ENCODE measurements at regions not wholly inside any gene's neighbourhood (a gene's known extent, or its start where the extent isn't known, plus 50 kb on each side); places are given as distances from the start of the nearest gene placed in this dataset.

DNA sequence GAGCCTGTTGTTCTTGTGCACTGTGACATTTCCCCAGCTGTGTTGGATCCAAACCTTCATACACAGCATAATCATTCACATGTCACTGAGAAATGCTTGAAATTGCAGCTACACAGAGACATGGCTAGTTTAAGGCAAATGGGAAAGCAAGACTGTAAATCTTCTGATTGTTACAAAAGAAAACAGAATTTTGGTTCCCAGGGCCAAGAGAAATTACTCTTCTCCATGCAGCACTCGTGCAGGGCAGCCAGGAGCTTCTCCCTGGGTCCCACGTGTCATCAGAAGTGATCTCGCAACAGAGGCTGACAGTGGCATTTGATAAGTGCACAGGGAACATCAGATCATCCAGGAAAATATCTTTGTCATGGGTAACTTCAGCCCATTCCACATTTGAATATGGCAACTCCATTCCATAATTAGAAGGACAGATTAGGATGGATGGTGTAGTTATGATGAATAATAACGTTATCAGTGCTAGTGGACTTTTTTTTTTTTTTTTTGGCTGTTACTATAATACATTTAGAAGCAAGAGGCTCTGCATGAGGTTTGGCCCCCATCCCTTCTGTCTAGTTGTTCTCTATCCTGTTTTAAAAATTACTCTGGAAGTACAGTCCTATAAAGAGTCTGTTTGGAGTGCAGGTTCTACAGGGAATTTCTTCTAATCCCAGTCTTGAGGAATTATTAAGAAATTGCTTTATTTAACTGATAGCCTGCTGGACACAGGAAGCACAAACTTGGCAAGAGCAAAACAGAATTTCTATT, 571.0 kb upstream of the NOX3 start:
- H3K27ac ChIP-seq (ENCODE audit: low read length) = no peak overlapping the region
- no peak overlapping the region for H3K9ac ChIP-seq (ENCODE audit: low read length)
- H2AFZ ChIP-seq (ENCODE audit: low read depth, low read length) = no peak overlapping the region
- no peaks in the 10 kb centered on the region for H3K9me2 ChIP-seq (ENCODE audit: insufficient read depth, low read length)
- no peaks in the 10 kb centered on the region for H4K20me1 ChIP-seq (ENCODE audit: insufficient read depth)
- TF ChIP-seq EZH2 (IDR thresholded peaks at IDR 0.05; ENCODE audit: borderline replicate concordance, insufficient read depth, low read length, poor library complexity, severe bottlenecking) = no peak
- TF ChIP-seq EP300 (conservative IDR thresholded peaks at IDR 0.05; ENCODE audit: poor library complexity, severe bottlenecking) = peak; percentile 27
- H3K79me2 ChIP-seq (replicated peaks; ENCODE audit: insufficient read depth, low read length) = no peaks in the 10 kb centered on the region
- H3K4me2 ChIP-seq (ENCODE audit: low read length) = no peak overlapping the region
- H3K36me3 ChIP-seq (ENCODE audit: insufficient read depth, low read length) = no peaks in the 10 kb centered on the region
- H3K9me3 ChIP-seq (ENCODE audit: low read length) = no peaks in the 10 kb centered on the region
- no peak overlapping the region for H3K4me3 ChIP-seq (ENCODE audit: low read length)
- H3K27me3 ChIP-seq (ENCODE audit: insufficient read depth, low read depth, low read length) = no peaks in the 10 kb centered on the region
- no peaks in the 10 kb centered on the region for H3F3A ChIP-seq (ENCODE audit: insufficient read depth, low read length, poor library complexity, severe bottlenecking)

DNA sequence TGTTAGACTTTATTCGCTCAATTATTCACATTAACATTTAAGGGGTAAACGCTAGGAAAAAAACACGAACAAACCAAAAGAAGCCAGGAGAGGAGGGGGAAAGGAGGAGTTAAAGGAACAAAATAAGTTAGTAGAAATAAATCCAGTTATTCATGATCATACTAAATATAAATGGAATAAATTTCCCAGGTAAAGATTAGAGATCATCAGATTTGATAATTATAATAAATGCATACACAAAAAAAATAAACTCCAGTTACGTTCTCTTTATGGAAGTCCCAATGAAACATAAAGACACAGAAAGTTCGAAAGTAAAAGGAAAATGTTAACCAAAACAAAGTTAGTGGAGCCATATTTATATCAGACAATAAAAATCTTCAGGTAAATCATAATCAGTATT, 568.7 kb upstream of the NOX3 start:
- Histone ChIP-seq H3K9me3 (ENCODE audit: low read length) (no peaks in the 10 kb centered on the region), H4K20me1 (ENCODE audit: insufficient read depth) (no peaks in the 10 kb centered on the region), H3K27me3 (ENCODE audit: insufficient read depth, low read depth, low read length) (no peaks in the 10 kb centered on the region), H3K79me2 (replicated peaks; ENCODE audit: insufficient read depth, low read length) (no peaks in the 10 kb centered on the region), H2AFZ (ENCODE audit: low read depth, low read length) (no peak overlapping the region), H3F3A (ENCODE audit: insufficient read depth, low read length, poor library complexity, severe bottlenecking) (no peaks in the 10 kb centered on the region), H3K36me3 (ENCODE audit: insufficient read depth, low read length) (no peaks in the 10 kb centered on the region), H3K27ac (ENCODE audit: low read length) (no peak overlapping the region), H3K4me2 (ENCODE audit: low read length) (no peak overlapping the region), H3K9me2 (ENCODE audit: insufficient read depth, low read length) (no peaks in the 10 kb centered on the region), H3K9ac (ENCODE audit: low read length) (no peak overlapping the region), H3K4me3 (ENCODE audit: low read length) (no peak overlapping the region)
- TF ChIP-seq RAD21 (conservative IDR thresholded peaks at IDR 0.05) (no peak), TAF1 (IDR thresholded peaks at IDR 0.05; ENCODE audit: low read depth) (no peak), SMC3 (conservative IDR thresholded peaks at IDR 0.05; ENCODE audit: poor library complexity) (no peak), REST (IDR thresholded peaks at IDR 0.05; ENCODE audit: borderline replicate concordance) (no peak), MXI1 (conservative IDR thresholded peaks at IDR 0.05; ENCODE audit: poor library complexity, severe bottlenecking) (no peak), POLR2AphosphoS5 (IDR thresholded peaks at IDR 0.05) (no peak), EZH2 (IDR thresholded peaks at IDR 0.05; ENCODE audit: borderline replicate concordance, insufficient read depth, low read length, poor library complexity, severe bottlenecking) (no peak), EP300 (conservative IDR thresholded peaks at IDR 0.05; ENCODE audit: poor library complexity, severe bottlenecking) (no peak)
- TF ChIP-seq, protein P1, sequence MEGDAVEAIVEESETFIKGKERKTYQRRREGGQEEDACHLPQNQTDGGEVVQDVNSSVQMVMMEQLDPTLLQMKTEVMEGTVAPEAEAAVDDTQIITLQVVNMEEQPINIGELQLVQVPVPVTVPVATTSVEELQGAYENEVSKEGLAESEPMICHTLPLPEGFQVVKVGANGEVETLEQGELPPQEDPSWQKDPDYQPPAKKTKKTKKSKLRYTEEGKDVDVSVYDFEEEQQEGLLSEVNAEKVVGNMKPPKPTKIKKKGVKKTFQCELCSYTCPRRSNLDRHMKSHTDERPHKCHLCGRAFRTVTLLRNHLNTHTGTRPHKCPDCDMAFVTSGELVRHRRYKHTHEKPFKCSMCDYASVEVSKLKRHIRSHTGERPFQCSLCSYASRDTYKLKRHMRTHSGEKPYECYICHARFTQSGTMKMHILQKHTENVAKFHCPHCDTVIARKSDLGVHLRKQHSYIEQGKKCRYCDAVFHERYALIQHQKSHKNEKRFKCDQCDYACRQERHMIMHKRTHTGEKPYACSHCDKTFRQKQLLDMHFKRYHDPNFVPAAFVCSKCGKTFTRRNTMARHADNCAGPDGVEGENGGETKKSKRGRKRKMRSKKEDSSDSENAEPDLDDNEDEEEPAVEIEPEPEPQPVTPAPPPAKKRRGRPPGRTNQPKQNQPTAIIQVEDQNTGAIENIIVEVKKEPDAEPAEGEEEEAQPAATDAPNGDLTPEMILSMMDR (IDR thresholded peaks at IDR 0.05; ENCODE audit: poor library complexity, severe bottlenecking) = no peak

Measured in neural cell (in vitro differentiated cells).